Choroid plexus epithelial cell (primary cell): ENCODE measurements at regions not wholly inside any gene's neighbourhood (a gene's known extent, or its start where the extent isn't known, plus 50 kb on each side); places are given as distances from the start of the nearest gene placed in this dataset.

Source experiments
- DNase-seq: peaks from one replicate; pipeline ENCODE4 v3.0.0-alpha.2; 2010; ENCODE audit warnings: low read depth
- H3K4me3 ChIP-seq: 2 replicates; pipeline ENCODE4 v1.5.1; 2011; ENCODE audit warnings: low read depth, mild to moderate bottlenecking, control low read depth, low read length, moderate library complexity
- TF ChIP-seq, protein P1 (sequence below): conservative IDR thresholded peaks from 2 replicates; pipeline ENCODE4 v1.5.1; 2011; ENCODE audit warnings: low read depth, mild to moderate bottlenecking, control low read depth, inconsistent platforms, low read length, moderate library complexity

DNA sequence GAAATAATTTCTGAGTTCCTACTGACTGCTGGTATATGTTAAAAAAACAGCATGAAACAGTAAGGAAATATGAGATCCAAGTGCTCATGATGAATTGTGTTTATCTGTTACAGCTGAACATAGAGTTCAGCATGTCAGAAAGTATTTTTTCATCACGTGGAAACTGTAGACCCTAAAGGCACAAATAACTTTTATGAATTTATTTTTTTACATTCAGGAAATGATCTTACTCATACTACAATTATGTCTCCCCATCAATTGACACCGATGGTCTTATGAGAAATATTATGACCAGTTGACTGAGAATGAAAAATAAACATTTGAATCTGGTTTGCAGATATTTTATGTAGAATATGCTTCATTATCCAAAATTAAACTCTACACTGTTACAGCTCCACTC lies 283.1 kb upstream of the SPANXN4 start:
- TF ChIP-seq, protein P1, sequence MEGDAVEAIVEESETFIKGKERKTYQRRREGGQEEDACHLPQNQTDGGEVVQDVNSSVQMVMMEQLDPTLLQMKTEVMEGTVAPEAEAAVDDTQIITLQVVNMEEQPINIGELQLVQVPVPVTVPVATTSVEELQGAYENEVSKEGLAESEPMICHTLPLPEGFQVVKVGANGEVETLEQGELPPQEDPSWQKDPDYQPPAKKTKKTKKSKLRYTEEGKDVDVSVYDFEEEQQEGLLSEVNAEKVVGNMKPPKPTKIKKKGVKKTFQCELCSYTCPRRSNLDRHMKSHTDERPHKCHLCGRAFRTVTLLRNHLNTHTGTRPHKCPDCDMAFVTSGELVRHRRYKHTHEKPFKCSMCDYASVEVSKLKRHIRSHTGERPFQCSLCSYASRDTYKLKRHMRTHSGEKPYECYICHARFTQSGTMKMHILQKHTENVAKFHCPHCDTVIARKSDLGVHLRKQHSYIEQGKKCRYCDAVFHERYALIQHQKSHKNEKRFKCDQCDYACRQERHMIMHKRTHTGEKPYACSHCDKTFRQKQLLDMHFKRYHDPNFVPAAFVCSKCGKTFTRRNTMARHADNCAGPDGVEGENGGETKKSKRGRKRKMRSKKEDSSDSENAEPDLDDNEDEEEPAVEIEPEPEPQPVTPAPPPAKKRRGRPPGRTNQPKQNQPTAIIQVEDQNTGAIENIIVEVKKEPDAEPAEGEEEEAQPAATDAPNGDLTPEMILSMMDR = no peak
- H3K4me3 ChIP-seq = no peak overlapping the region
- no peak for DNase-seq

DNA sequence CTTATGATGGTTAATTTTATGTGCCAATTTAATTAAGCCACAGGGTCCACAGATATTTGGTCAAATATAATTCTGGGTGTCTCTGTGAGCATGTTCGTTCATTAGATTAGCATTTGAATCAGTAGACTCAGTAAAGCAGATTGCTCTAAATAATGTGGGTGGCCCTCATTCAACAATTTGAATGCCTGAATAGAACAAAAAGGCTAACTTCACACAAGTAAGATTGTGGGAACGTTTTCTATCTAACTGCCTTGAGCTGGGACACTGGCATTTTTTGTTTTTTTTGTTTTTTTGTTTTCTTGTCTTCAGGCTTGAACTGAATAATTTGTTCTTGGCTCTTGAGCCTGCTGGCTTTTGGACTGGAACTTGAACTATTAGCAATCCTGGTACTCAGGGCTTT lies 292.4 kb upstream of the SPANXN4 start:
- TF ChIP-seq, protein P1 = no peak
- H3K4me3 ChIP-seq = no peak overlapping the region
- no peak for DNase-seq

DNA sequence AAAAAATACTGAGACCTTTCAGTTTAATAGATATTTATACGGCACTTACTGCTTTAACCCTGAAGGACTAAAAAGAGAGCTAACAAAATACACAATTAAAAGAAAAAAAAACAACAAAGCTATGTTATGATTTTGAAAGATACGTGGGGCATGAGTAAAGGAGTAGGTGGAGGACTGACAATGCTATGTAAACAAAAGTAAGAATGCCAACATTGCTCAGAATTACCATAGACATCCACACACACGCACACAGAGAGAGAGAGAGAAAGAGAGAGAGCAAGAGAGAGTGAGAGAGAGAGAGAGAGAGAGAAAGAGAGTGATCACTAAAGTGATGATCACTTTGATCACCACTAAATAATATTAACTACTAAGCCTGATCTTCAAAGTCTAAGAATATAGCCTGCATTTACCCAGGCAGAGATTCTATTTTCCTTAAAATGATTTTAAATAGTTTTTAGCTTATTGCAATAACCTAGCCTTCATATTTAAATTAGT lies 313.9 kb upstream of the SPANXN4 start:
- no peak for DNase-seq
- H3K4me3 ChIP-seq = no peak overlapping the region
- TF ChIP-seq, protein P1 = no peak

DNA sequence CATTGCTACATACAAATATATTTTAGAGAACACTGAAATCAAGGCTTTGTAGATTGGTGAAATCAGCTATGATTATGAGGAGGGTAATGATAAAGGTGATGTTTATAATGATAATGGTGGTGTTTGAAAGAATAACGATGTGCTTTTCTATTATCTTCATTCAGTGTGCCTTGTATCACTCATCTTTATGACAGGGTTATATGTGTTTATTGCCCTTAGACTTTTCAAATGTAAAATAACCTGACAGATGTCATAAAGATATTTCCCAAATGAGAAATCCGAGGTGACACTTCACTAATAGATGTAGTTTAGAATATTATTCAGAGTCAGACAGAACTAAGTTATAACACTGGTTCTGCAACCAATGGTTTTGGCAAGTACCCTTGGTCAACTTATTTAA lies 323.0 kb upstream of the SPANXN4 start:
- DNase-seq = no peak
- TF ChIP-seq, protein P1 = no peak
- H3K4me3 ChIP-seq = no peak overlapping the region

DNA sequence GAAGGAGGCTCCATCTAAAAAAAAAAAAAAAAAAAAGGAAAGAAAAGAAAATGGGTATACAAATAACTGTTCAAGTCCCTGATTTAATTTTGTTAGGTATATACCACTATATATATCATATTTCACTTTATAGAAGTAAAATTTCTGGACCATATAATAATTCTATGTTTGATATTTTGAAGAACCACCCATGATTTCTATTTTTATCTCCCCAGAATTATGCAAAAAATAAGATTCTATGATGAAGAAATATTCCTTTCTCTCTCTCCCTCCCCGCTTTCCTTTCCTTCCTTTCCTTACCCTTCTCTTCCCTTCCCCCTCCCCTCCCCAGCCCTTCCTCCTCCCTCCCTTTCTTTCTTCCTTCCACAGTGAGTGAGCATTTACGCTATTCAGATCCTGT lies 337.5 kb upstream of the SPANXN4 start:
- no peak for DNase-seq
- H3K4me3 ChIP-seq = no peak overlapping the region
- TF ChIP-seq, protein P1 = no peak

DNA sequence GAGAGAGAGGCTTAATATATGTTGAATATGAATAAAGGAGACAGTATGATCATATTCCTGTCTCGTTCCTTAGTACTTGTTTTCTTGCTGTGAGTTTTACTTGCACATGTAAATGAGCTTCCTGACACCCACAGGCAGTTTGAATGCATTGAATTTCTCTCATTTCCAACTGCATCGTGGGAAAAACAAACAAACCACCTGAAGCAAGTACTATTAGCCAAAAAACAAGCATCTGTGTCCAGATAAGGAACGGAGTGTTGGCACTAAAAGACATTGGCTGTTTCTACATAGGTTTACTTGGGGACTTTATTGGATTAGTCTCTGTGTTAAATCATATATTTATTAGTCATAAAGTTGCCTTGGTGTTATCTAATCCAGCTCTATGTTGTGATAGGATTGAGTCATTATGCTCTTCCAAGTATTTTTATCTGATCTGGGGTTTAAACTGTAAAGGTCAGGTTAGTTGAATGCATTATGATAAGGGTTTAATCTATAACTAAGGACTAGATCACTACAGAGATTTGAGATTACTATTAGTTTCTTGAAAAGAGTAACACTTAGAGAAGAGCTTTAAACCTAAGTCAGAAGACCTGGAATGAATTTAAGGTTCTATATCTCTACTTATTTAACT lies 339.0 kb upstream of the SPANXN4 start:
- DNase-seq = no peak
- no peak overlapping the region for H3K4me3 ChIP-seq
- TF ChIP-seq, protein P1 = no peak

DNA sequence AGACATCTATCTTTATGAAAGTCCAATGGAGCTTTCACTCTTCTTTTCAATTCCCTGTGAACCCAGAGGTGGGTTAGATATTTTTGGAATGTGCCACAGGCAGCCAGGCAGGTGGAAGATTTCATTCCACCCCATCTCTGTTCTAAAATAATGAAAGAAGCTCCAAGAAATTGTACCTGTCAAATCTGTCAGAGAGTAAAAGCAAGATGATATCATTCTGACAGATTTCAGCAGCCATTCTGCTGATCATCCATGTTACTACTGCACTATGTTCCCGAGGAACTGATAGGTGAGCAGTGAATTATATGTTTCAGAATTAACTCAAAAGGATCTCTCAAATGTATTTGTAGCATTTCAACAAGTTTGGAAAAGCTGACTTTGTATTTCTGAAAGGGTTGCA lies 339.5 kb upstream of the SPANXN4 start:
- DNase-seq = no peak
- TF ChIP-seq, protein P1 = no peak
- no peak overlapping the region for H3K4me3 ChIP-seq
